CD1c-positive myeloid dendritic cell (primary cell): ENCODE measurements at regions not wholly inside any gene's neighbourhood (a gene's known extent, or its start where the extent isn't known, plus 50 kb on each side); places are given as distances from the start of the nearest gene placed in this dataset.
A peak's percentile ranks its signal among the peaks of the same experiment; 100 is the strongest.

Experiments
- DNase-seq: peaks from one replicate; pipeline ENCODE4 v3.0.0-alpha.2; 2016; ENCODE audit errors: extremely low spot score

DNA sequence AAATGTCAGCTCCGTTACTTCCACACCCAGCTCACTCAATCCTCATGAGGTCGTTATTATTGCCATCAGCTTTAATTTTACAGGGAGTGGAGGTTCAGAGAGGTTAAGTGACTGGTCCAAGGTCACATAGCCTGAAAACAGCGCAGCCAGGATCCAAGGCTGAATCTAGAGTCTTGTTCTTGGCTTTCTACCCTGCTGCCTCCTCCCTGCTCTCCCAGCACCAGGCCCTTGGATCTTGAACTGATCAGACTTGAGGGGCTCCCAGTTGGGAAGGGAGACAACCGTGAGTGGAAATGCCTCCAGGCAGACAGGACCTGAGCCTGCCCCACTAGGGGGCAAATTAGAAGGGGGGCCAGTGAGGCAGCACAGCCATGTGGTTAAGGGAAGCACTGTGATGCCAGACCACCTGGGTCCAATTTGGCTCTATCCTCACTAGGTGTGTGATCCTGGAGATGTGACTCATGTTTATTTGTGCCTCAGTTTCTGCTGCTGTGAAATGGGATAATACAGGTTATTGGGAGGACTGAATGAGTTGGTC lies 135.6 kb upstream of the PTPN1 start:
- DNase-seq: no peak

DNA sequence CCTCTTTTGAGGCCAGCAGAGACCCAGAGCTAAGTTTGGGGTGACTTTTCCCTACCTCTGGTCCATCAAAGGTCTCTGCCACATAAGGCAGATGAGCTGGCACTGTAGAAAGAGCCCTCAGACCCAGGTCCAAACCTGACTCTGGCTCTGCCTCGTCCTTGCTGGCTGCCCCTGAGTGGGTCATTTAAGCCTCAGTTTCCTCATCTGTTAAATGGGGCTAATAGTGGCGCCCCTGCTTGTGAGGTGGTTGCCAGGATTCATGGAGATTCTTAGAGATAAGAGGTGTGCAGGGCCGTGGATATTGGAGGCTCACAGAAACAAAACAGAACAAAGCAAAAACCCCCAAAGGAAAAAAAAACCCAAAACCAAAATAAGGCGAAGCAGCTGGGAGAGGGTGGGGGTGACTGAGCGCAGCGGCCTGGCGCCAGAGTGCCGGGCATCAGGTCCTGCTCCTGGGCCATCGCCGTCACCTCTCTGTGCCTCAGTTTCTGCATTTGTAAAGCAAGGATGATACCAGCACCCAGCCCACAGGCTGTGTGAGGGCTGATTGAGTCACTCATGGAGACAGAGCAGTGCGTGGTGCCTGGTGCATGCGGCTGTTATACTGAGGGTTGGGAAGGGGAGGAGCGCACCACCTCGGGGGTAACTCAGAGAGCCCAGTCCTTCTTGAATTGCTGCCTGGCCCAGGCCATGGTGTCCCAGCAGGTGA lies 133.8 kb upstream of the PTPN1 start:
- DNase-seq: no peak

DNA sequence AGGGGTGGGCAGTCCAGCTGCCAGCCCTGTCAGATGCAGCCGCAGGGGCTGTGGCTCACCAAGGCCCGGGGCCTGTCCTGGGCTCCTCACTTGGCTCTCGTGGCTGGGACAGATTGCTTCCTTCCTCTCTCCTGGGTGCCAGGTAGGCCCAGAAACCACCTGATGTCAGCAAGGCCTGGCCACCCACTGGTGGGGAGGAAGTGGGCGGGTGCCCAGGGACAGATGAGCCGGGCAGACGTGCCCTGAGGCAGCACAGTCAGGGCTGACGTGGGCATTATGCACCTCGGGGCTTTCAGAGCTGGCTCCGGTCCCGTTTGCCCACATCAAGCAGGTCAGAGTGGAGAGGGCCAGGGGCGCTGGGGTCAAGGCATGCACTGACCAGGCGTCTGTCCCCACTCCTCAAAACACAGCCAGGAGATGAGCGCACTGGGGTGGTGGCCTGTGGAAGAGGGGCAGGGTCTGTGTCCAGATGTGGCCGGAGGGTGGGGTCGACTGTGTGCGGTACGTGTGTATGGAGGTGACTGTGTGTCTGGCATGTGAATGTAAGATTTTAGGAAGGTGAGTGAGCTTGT lies 133.2 kb upstream of the PTPN1 start:
- no peak for DNase-seq

- no peak for DNase-seq
These were observed 131.8 kb upstream of the PTPN1 start for GRCh38 chr20:50378170-50379000.

- DNase-seq: peak; percentile 80
These were observed 130.9 kb upstream of the PTPN1 start for GRCh38 chr20:50379049-50379990.

DNA sequence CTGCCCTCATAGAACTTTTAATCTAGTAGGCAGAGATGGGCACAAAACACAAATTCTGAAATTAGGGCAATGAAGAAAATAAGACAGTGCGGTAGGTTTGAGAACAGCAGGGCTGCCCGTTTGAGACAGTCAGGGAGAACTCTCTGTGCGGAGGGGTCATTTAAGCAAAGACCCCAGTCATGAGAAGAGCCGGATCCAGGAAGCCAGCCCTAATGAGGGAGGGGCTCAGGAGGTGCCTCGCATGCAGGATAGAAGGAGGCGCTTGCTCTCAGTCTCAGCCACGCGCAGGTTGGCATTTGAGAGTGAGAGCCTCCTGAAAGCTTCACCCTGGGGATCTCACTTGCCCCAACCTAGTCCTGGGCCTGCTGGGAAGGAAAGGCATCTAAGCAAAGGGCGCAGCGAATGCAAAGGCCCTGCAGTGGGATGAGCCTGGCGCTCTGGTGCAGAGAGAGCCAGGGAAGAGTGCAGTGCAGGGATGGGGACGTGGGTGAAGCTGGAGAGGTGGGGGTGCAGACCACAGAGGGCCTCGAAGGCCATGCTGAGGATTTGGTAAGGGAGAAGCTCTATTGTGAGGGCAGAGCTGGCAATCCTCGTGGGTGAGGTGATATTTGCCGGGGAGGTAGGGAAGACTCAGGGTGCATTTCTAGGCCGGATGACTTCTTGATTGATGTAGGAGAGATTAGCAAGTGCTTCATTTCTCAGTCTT lies 130.0 kb upstream of the PTPN1 start:
- DNase-seq: no peak

GRCh38 chr20:50380697-50381040 lies 129.5 kb upstream of the PTPN1 start:
- no peak for DNase-seq

- DNase-seq: no peak
These were observed 129.0 kb upstream of the PTPN1 start for GRCh38 chr20:50381075-50381732.

DNA sequence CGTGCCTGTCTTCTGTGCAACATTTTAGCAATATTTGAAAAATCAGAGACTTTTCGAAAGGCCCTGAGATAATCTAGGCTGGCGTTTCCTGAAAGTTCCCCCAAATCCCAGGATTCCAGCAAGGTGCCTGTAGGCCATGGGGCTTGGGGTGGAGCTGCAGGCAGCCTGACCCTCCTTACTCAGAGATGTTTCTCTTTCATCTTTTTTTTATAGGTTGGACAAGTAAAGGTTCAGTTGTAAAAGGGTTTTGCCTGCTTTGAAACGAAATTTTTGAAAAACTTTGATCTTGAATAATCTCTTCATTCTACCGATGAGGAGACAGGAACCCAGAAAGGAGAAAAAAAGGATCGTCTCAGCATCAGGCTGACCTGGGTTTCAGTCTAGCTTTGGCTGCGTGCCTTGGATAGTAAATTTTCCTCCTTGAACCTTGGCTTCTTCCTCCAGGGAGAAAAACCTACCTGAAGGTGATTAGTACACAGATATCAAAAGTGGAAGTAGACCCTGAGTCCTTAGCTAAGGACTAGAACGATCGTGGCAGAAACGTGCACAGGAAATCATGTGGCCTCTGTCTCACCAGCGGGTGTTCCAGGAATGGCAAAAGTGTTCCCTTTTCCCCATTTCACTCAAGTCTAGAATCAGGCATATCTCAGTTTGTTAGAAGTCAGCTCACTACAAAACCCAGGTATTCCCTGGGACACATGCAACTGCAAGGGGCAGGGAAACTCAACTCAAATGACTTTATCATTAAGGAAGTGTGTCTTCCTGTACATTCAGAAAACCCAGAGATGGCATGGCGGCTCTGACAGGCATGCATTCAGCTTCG lies 128.2 kb upstream of the PTPN1 start:
- DNase-seq: peak; percentile 59

GRCh38 chr20:50385733-50386640 lies 124.2 kb upstream of the PTPN1 start:
- peak; percentile 22 for DNase-seq

DNA sequence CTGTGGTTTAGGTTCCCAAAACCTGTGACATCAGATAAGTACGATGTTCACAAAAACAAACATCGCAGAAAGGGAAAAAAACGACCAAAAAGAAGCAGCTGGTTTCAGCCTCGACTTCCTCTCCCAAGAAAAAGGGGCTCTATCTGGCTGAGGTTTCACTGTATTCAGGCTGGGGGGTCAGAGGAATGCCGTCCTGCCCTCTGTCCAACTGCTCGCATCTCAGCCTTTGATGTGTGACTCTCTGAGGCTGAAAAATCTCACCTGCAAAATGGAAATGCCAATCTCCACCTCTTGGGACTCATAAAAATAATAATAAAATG lies 123.6 kb upstream of the PTPN1 start:
- DNase-seq: no peak

GRCh38 chr20:50387218-50387995 lies 122.8 kb upstream of the PTPN1 start:
- DNase-seq: no peak

DNA sequence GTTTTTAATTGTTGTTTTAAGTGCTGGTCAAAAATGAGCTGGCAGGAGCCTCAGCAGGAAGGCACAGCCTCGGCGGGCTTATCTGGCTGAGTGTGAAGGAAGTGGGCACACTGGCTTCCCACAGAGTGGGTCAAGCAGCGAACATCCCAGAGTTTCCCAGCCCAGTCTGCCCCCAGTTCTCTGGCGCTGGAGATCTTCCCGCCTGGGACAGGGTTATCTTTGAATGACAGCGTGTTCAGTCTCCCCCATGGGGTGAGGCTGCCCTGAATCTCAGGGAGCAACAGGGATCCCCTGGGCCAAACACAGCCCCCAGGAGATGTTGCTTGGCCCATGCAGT lies 122.2 kb upstream of the PTPN1 start:
- DNase-seq: no peak

DNA sequence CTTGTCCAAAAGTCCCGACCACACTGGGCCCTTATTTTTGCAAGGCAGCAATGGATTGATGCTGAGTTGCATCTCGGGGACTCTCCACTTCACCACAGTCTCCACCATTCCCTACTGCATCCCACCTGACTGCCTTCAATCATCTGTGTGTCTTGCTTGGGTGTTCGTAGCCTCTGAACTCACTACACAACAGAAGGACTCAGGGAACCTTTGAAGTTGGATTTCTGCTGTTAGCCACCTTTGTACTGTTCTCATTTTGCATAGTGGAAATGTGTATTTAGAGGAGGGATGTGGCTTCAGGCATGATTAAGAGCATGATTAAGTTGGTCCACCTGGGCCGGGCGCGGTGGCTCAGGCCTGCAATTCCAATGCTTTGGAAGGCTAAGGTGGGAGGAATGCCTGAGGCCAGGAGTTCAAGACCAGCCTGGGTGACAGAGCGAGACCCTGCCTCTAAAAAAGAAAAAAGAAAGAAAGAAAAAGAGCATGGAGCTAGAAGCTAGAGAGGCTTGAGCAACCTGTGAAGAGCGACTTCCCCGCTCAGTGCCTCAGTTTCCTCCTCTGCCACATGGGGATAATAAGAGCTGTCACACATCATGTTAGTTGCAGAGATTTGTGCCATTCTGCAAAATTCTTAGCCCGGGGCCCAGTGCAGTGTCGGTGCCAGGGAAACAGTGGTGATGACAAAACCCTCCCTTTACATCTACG lies 121.3 kb upstream of the PTPN1 start:
- DNase-seq: no peak

- no peak for DNase-seq
These were observed 120.8 kb upstream of the PTPN1 start for GRCh38 chr20:50389438-50389807.

DNA sequence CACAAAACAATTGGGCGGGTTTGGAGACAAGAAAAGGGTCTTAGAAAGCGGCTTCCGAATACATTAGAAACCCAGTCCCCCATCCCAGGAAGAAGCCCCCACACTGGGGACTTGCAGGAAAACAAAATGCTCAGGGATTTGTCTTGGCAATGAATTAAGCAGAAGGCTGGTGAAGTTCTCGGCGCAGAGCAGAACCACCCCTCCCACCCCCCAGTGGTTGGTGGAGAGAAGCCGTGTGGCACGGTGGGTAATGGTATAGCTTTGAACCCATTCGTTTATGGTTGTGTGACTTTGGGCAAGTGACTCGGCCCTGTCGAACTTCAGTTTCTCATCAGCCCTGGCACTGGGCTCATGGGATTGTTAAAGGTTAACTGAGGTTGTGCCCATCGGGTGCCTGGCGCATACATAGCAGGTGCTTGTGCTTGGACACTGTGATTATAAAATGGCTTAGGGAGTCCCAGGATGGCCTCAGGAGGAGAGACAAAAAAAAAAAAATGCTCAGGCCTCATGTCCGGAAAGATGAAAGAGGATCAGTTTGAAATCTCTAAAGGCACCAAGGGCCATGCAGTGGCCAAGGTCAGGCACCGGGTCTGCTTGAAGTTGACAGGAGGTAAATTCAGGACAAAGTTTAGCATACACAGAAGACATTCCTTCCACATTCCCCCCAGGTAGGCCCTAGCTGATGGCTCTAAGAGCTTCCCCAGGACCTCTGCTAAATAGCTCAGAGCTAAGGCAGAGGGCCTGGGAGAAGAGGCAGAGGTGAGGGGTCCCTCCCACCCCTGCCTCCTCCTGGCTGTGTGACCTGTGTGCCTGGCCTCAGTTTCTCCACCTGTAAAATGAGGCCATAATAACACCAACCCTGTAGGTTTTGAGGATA lies 120.1 kb upstream of the PTPN1 start:
- no peak for DNase-seq
